ENCODE measurements at regions not wholly inside any gene's neighbourhood (a gene's known extent, or its start where the extent isn't known, plus 50 kb on each side); places are given as distances from the start of the nearest gene placed in this dataset.

GRCh38 chr7:113483657-113484056 is 365.3 kb upstream of the SMIM30 start:
- no peak for DNase-seq (ENCODE audit: low spot score)
- ChIA-PET POLR2A (ENCODE audit: low non-redundant PET) (no interaction called here), CTCF (no interaction called here)

GRCh38 chr7:113480537-113480936 is 362.2 kb upstream of the SMIM30 start:
- no peak for DNase-seq (ENCODE audit: low spot score)
- no peak for TF ChIP-seq CTCF (conservative IDR thresholded peaks at IDR 0.05; ENCODE audit: low read depth)
- ChIA-PET POLR2A (ENCODE audit: low non-redundant PET) (no interaction called here), CTCF (interaction anchor here (0.6 to 0.7 kb wide), 2 partner anchors 26 to 1477 kb away, joined by 3 read pairs; no protein-coding TSS in a partner anchor)
- H3K27ac ChIP-seq, result no peak overlapping the region

More at GRCh38 chr7:113483657-113484056, 365.3 kb upstream of the SMIM30 start:
- TF ChIP-seq CTCF (conservative IDR thresholded peaks at IDR 0.05; ENCODE audit: low read depth), result no peak
- H3K27ac ChIP-seq, result no peak overlapping the region

GRCh38 chr7:113464096-113464855 is 345.9 kb upstream of the SMIM30 start:
- no peak for DNase-seq (ENCODE audit: low spot score)
- CTCF ChIA-PET, result no interaction called here
- POLR2A ChIA-PET (ENCODE audit: low non-redundant PET), result no interaction called here
- no peak for TF ChIP-seq CTCF (conservative IDR thresholded peaks at IDR 0.05; ENCODE audit: low read depth)
- H3K27ac ChIP-seq, result no peak overlapping the region

GRCh38 chr7:113460067-113460466 is 341.7 kb upstream of the SMIM30 start:
- no peak for DNase-seq (ENCODE audit: low spot score)
- no peak for TF ChIP-seq CTCF (conservative IDR thresholded peaks at IDR 0.05; ENCODE audit: low read depth)
- no peak overlapping the region for H3K27ac ChIP-seq
- CTCF ChIA-PET, result interaction anchor here (0.6 kb wide), 1 partner anchor 975 kb away, joined by 4 read pairs; no protein-coding TSS in a partner anchor
- POLR2A ChIA-PET (ENCODE audit: low non-redundant PET), result no interaction called here

GRCh38 chr7:113456533-113456932 is 338.2 kb upstream of the SMIM30 start:
- ChIA-PET POLR2A (ENCODE audit: low non-redundant PET) (no interaction called here), CTCF (interaction anchor here (0.8 kb wide), 1 partner anchor 321 kb away, joined by 3 read pairs; no protein-coding TSS in a partner anchor)
- TF ChIP-seq CTCF (conservative IDR thresholded peaks at IDR 0.05; ENCODE audit: low read depth), result no peak
- DNase-seq (ENCODE audit: low spot score), result no peak
- no peak overlapping the region for H3K27ac ChIP-seq

- ChIA-PET CTCF (interaction anchor here (0.6 kb wide), 1 partner anchor 449 kb away, joined by 3 read pairs; no protein-coding TSS in a partner anchor), POLR2A (ENCODE audit: low non-redundant PET) (no interaction called here)
- no peak for TF ChIP-seq CTCF (conservative IDR thresholded peaks at IDR 0.05; ENCODE audit: low read depth)
- H3K27ac ChIP-seq, result no peak overlapping the region
- no peak for DNase-seq (ENCODE audit: low spot score)
These were observed 336.3 kb upstream of the SMIM30 start for GRCh38 chr7:113454597-113455169.

All from RWPE1 (cell line).